ENCODE measurements at regions not wholly inside any gene's neighbourhood (a gene's known extent, or its start where the extent isn't known, plus 50 kb on each side); places are given as distances from the start of the nearest gene placed in this dataset.

- TF ChIP-seq, protein P1, sequence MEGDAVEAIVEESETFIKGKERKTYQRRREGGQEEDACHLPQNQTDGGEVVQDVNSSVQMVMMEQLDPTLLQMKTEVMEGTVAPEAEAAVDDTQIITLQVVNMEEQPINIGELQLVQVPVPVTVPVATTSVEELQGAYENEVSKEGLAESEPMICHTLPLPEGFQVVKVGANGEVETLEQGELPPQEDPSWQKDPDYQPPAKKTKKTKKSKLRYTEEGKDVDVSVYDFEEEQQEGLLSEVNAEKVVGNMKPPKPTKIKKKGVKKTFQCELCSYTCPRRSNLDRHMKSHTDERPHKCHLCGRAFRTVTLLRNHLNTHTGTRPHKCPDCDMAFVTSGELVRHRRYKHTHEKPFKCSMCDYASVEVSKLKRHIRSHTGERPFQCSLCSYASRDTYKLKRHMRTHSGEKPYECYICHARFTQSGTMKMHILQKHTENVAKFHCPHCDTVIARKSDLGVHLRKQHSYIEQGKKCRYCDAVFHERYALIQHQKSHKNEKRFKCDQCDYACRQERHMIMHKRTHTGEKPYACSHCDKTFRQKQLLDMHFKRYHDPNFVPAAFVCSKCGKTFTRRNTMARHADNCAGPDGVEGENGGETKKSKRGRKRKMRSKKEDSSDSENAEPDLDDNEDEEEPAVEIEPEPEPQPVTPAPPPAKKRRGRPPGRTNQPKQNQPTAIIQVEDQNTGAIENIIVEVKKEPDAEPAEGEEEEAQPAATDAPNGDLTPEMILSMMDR (conservative IDR thresholded peaks at IDR 0.05 in 1 of 2, IDR thresholded peaks at IDR 0.05 in 1 of 2; ENCODE audit: low read depth in 1 of 2, low read length in 2 of 2) = no peak
- TF ChIP-seq EZH2 (IDR thresholded peaks at IDR 0.05; ENCODE audit: low read length, missing control alignments) = no peak
- H3K36me3 ChIP-seq (ENCODE audit: control insufficient read depth, insufficient read depth, low read length) = no peaks in the 10 kb centered on the region
- H3K9ac ChIP-seq (ENCODE audit: insufficient read depth, low read length) = no peak overlapping the region
- H2AFZ ChIP-seq (ENCODE audit: low read length) = no peak overlapping the region
- no peaks in the 10 kb centered on the region for H4K20me1 ChIP-seq (ENCODE audit: control insufficient read depth, extremely low read depth, insufficient read depth, low read length)
- no peak for DNase-seq (ENCODE audit: low read depth in 2 of 2)
- no peak overlapping the region for H3K27ac ChIP-seq (ENCODE audit: insufficient read depth, low read length)
- H3K4me1 ChIP-seq (ENCODE audit: control insufficient read depth, extremely low read depth, insufficient read depth, low read length) = no peaks in the 10 kb centered on the region
- H3K79me2 ChIP-seq (ENCODE audit: control insufficient read depth, insufficient read depth, low read length) = no peaks in the 10 kb centered on the region
- H3K9me3 ChIP-seq (ENCODE audit: control insufficient read depth, insufficient read depth, low read depth, low read length) = no peaks in the 10 kb centered on the region
- peaks cover 2% of the 10 kb centered on the region for H3K27me3 ChIP-seq (ENCODE audit: control insufficient read depth, insufficient read depth, low read length)
- no peak overlapping the region for H3K4me2 ChIP-seq (ENCODE audit: extremely low read depth, insufficient read depth, low read length)
- no peak overlapping the region for H3K4me3 ChIP-seq (replicated peaks in 1 of 4; ENCODE audit: control extremely low read depth in 1 of 4, insufficient read depth in 1 of 4, low read depth in 3 of 4, low read length in 4 of 4)
Measured at GRCh38 chr18:25608091-25608490, 256.1 kb upstream of the ZNF521 start.

DNA sequence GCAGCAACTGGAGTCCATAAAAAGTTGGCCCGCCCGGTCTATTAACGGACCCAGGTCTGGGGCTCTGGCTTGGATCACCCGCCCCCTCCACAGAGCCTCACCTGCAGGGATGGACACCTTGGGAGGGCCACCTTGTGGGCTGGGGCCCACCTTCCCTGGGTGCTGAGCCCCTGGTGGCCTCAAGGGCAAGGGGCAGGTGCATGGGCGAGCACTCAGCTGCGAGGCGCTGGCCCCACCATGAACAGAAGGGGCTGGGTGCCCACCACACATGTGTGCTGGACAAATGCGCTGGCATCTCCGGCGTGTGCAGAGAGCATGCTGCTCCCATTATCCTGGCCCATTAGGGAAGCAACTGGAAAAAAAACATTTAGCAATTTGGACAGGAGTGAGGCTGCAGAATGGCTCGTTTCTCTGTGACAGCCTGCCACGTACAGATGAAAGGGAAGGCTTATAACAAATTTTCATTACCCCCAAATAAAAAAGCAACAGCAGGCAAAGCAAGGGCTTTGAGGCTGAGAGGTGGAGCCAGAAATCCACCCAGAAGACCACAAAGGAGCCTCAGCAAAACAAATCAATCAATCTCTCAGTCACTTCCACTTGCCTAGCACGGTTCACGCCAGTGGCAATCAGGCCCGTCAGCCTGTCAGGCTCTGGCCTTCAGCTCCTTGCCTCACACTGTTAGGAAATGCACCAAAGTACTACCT lies 253.1 kb upstream of the ZNF521 start:
- Histone ChIP-seq H3K27ac (ENCODE audit: insufficient read depth, low read length) (no peak overlapping the region), H4K20me1 (ENCODE audit: control insufficient read depth, extremely low read depth, insufficient read depth, low read length) (no peaks in the 10 kb centered on the region), H3K4me2 (ENCODE audit: extremely low read depth, insufficient read depth, low read length) (no peak overlapping the region), H3K9me3 (ENCODE audit: control insufficient read depth, insufficient read depth, low read depth, low read length) (no peaks in the 10 kb centered on the region), H3K79me2 (ENCODE audit: control insufficient read depth, insufficient read depth, low read length) (no peaks in the 10 kb centered on the region), H2AFZ (ENCODE audit: low read length) (no peak overlapping the region), H3K27me3 (ENCODE audit: control insufficient read depth, insufficient read depth, low read length) (peaks cover 5% of the 10 kb centered on the region), H3K9ac (ENCODE audit: insufficient read depth, low read length) (no peak overlapping the region), H3K4me1 (ENCODE audit: control insufficient read depth, extremely low read depth, insufficient read depth, low read length) (no peaks in the 10 kb centered on the region), H3K4me3 (replicated peaks in 1 of 4; ENCODE audit: control extremely low read depth in 1 of 4, insufficient read depth in 1 of 4, low read depth in 3 of 4, low read length in 4 of 4) (no peak overlapping the region), H3K36me3 (ENCODE audit: control insufficient read depth, insufficient read depth, low read length) (no peaks in the 10 kb centered on the region)
- TF ChIP-seq, protein P1 (conservative IDR thresholded peaks at IDR 0.05 in 1 of 2, IDR thresholded peaks at IDR 0.05 in 1 of 2; ENCODE audit: low read depth in 1 of 2, low read length in 2 of 2) = no peak
- TF ChIP-seq EZH2 (IDR thresholded peaks at IDR 0.05; ENCODE audit: low read length, missing control alignments) = no peak
- no peak for DNase-seq (ENCODE audit: low read depth in 2 of 2)

- Histone ChIP-seq H3K4me2 (ENCODE audit: extremely low read depth, insufficient read depth, low read length) (no peak overlapping the region), H3K36me3 (ENCODE audit: control insufficient read depth, insufficient read depth, low read length) (no peaks in the 10 kb centered on the region), H3K4me1 (ENCODE audit: control insufficient read depth, extremely low read depth, insufficient read depth, low read length) (no peaks in the 10 kb centered on the region), H3K27ac (ENCODE audit: insufficient read depth, low read length) (no peak overlapping the region), H3K27me3 (ENCODE audit: control insufficient read depth, insufficient read depth, low read length) (peaks cover 5% of the 10 kb centered on the region), H3K4me3 (replicated peaks in 1 of 4; ENCODE audit: control extremely low read depth in 1 of 4, insufficient read depth in 1 of 4, low read depth in 3 of 4, low read length in 4 of 4) (no peak overlapping the region), H4K20me1 (ENCODE audit: control insufficient read depth, extremely low read depth, insufficient read depth, low read length) (no peaks in the 10 kb centered on the region), H2AFZ (ENCODE audit: low read length) (no peak overlapping the region), H3K79me2 (ENCODE audit: control insufficient read depth, insufficient read depth, low read length) (no peaks in the 10 kb centered on the region), H3K9ac (ENCODE audit: insufficient read depth, low read length) (no peak overlapping the region), H3K9me3 (ENCODE audit: control insufficient read depth, insufficient read depth, low read depth, low read length) (no peaks in the 10 kb centered on the region)
- TF ChIP-seq, protein P1 (conservative IDR thresholded peaks at IDR 0.05 in 1 of 2, IDR thresholded peaks at IDR 0.05 in 1 of 2; ENCODE audit: low read depth in 1 of 2, low read length in 2 of 2) = no peak
- no peak for TF ChIP-seq EZH2 (IDR thresholded peaks at IDR 0.05; ENCODE audit: low read length, missing control alignments)
- no peak for DNase-seq (ENCODE audit: low read depth in 2 of 2)
Measured at GRCh38 chr18:25604196-25604893, 252.4 kb upstream of the ZNF521 start.
